WTC11 (cell line): ENCODE measurements at regions not wholly inside any gene's neighbourhood (a gene's known extent, or its start where the extent isn't known, plus 50 kb on each side); places are given as distances from the start of the nearest gene placed in this dataset.

ENCODE experiments used
- ATAC-seq: fragments of 200-7000 bp; cut with Tn5 transposase; 2 replicates; pipeline ENCODE4 v1.10.0; 2021; ENCODE audit warnings: mild to moderate bottlenecking, moderate library complexity
- CTCF ChIA-PET: fragments of 300-600 bp; sonication (Branson Sonifier 250); formaldehyde crosslinking; loops from one replicate; lab custom pipeline; 2021; ENCODE audit warnings: antibody characterized with exemption; lab: Charles Lee
- POLR2A ChIA-PET: fragments of 350-600 bp; sonication (Branson Sonifier 250); formaldehyde crosslinking; loops from one replicate; lab custom pipeline; 2021; ENCODE audit warnings: antibody characterized with exemption; lab: Charles Lee
- DNase-seq: peaks from one replicate; pipeline ENCODE4 v3.0.0; 2021; ENCODE audit warnings: low spot score
- H3K27ac Mint-ChIP-seq: 2 replicates; pipeline ENCODE4 v1.8.0; 2021; ENCODE audit warnings: mixed read lengths
- H3K27me3 Mint-ChIP-seq: 2 replicates; pipeline ENCODE4 v1.8.0; 2021; ENCODE audit warnings: low read depth, mild to moderate bottlenecking, moderate library complexity, mixed read lengths
- H3K36me3 Mint-ChIP-seq: 2 replicates; pipeline ENCODE4 v1.8.0; 2021; ENCODE audit warnings: mixed read lengths
- H3K4me1 Mint-ChIP-seq: 2 replicates; pipeline ENCODE4 v1.8.0; 2022; ENCODE audit warnings: mixed read lengths
- H3K4me3 Mint-ChIP-seq: 2 replicates; pipeline ENCODE4 v1.8.0; 2021; ENCODE audit warnings: mild to moderate bottlenecking, moderate library complexity, mixed read lengths
- H3K9me3 Mint-ChIP-seq: 2 replicates; pipeline ENCODE4 v1.8.0; 2021; ENCODE audit warnings: mixed read lengths
- AR ChIP-seq: fragments of 250-450 bp; sonication (Bioruptor Pico); IDR thresholded peaks from 2 replicates; pipeline ENCODE4 v1.9.0; 2021; ENCODE audit warnings: mild to moderate bottlenecking
- ARID4B ChIP-seq: sonication (generic); formaldehyde crosslinking; IDR thresholded peaks from 2 replicates; pipeline ENCODE4 v1.8.0; 2023; ENCODE audit warnings: missing genetic modification reagents, mild to moderate bottlenecking, borderline replicate concordance
- ATF3 ChIP-seq: sonication (generic); formaldehyde crosslinking; conservative IDR thresholded peaks from 2 replicates; pipeline ENCODE4 v1.8.1; 2022; ENCODE audit warnings: mild to moderate bottlenecking, missing genetic modification reagents
- FOXP1 ChIP-seq: sonication (generic); formaldehyde crosslinking; IDR thresholded peaks from 2 replicates; pipeline ENCODE4 v1.8.0; 2022; ENCODE audit warnings: missing genetic modification reagents, mild to moderate bottlenecking, moderate library complexity, borderline replicate concordance
- FOXP4 ChIP-seq: sonication (generic); formaldehyde crosslinking; IDR thresholded peaks from 2 replicates; pipeline ENCODE4 v1.8.0; 2022; ENCODE audit warnings: mild to moderate bottlenecking, missing genetic modification reagents
- IRF2 ChIP-seq: sonication (generic); formaldehyde crosslinking; IDR thresholded peaks from 2 replicates; pipeline ENCODE4 v1.8.0; 2022; ENCODE audit warnings: low read depth, missing genetic modification reagents, borderline replicate concordance
- NR2C2 ChIP-seq: sonication (generic); formaldehyde crosslinking; IDR thresholded peaks from 2 replicates; pipeline ENCODE4 v1.8.0; 2022; ENCODE audit warnings: mild to moderate bottlenecking, missing genetic modification reagents
- SMAD4 ChIP-seq: sonication (generic); formaldehyde crosslinking; IDR thresholded peaks from 2 replicates; pipeline ENCODE4 v1.8.0; 2022; ENCODE audit warnings: mild to moderate bottlenecking, missing genetic modification reagents
- STAT6 ChIP-seq: sonication (generic); formaldehyde crosslinking; conservative IDR thresholded peaks from 2 replicates; pipeline ENCODE4 v1.8.1; 2023; ENCODE audit warnings: mild to moderate bottlenecking, low read depth, missing genetic modification reagents, moderate library complexity
- TEAD1 ChIP-seq: sonication (generic); formaldehyde crosslinking; IDR thresholded peaks from 2 replicates; pipeline ENCODE4 v1.8.0; 2022; ENCODE audit warnings: mild to moderate bottlenecking, missing genetic modification reagents
- ZMAT4 ChIP-seq: fragments of 250-450 bp; sonication (Bioruptor Pico); IDR thresholded peaks from 2 replicates; pipeline ENCODE4 v1.9.0; 2021; ENCODE audit warnings: mild to moderate bottlenecking
- ZNF219 ChIP-seq: sonication (generic); formaldehyde crosslinking; IDR thresholded peaks from 2 replicates; pipeline ENCODE4 v1.8.0; 2023; ENCODE audit warnings: missing genetic modification reagents, mild to moderate bottlenecking, borderline replicate concordance
- ZNF317 ChIP-seq: sonication (generic); formaldehyde crosslinking; IDR thresholded peaks from 2 replicates; pipeline ENCODE4 v1.8.1; 2023; ENCODE audit warnings: low read depth, mild to moderate bottlenecking, moderate library complexity, missing genetic modification reagents, borderline replicate concordance

GRCh38 chr12:124110372-124110883 lies 137.4 kb downstream of the ZNF664 start:
- Mint-ChIP-seq H3K4me1 (peaks cover 28% of the 10 kb centered on the region), H3K4me3 (no peak overlapping the region), H3K9me3 (peaks cover 46% of the 10 kb centered on the region), H3K36me3 (peaks cover 29% of the 10 kb centered on the region), H3K27me3 (no peaks in the 10 kb centered on the region), H3K27ac (peak overlapping the region; percentile 84; the same call in 1 of the 2 replicates)
- DNase-seq = no peak
- ChIA-PET CTCF (interaction anchor here (1.3 kb wide), 1 partner anchor 30 kb away, joined by 3 read pairs; no protein-coding TSS in a partner anchor), POLR2A (interaction anchor here (1.1 kb wide), 1 partner anchor 35 kb away, joined by 3 read pairs; no protein-coding TSS in a partner anchor)
- TF ChIP-seq IRF2 (CRISPR knock-in tag) (no peak), TEAD1 (CRISPR knock-in tag) (no peak), ZNF219 (CRISPR knock-in tag) (no peak), FOXP4 (no peak), STAT6 (CRISPR knock-in tag) (no peak), ARID4B (CRISPR knock-in tag) (no peak), SMAD4 (CRISPR knock-in tag) (no peak), ZMAT4 (no peak), FOXP1 (CRISPR knock-in tag) (no peak), ZNF317 (CRISPR knock-in tag) (no peak), NR2C2 (no peak), ATF3 (CRISPR knock-in tag) (no peak)
- ATAC-seq = peak; percentile 22

- DNase-seq = no peak
- Mint-ChIP-seq H3K4me1 (peaks cover 34% of the 10 kb centered on the region), H3K27me3 (no peaks in the 10 kb centered on the region), H3K36me3 (peaks cover 24% of the 10 kb centered on the region), H3K27ac (0 out of 2 replicates have a peak overlapping the region, but pooled peaks have one; percentile 34), H3K9me3 (peaks cover 41% of the 10 kb centered on the region), H3K4me3 (no peak overlapping the region)
- no peak for ATAC-seq
- POLR2A ChIA-PET = interaction anchor here (1.1 kb wide), 1 partner anchor 35 kb away, joined by 3 read pairs; no protein-coding TSS in a partner anchor
- CTCF ChIA-PET = interaction anchor here (1.3 kb wide), 1 partner anchor 30 kb away, joined by 3 read pairs; no protein-coding TSS in a partner anchor
- TF ChIP-seq ATF3 (CRISPR knock-in tag) (no peak), AR (no peak)
These were observed 138.0 kb downstream of the ZNF664 start for GRCh38 chr12:124111006-124111405.
